Heart left ventricle (tissue), 16 donors: ENCODE measurements at regions not wholly inside any gene's neighbourhood (a gene's known extent, or its start where the extent isn't known, plus 50 kb on each side); places are given as distances from the start of the nearest gene placed in this dataset.

Source experiments
- ATAC-seq, 4 donors: fragments of 200-7000 bp; cut with Tn5 transposase; one replicate each; pipeline ENCODE4 v1.9.1; 2020 to 2022; ENCODE audit warnings: moderate library complexity in 4 of 4, mild to moderate bottlenecking in 3 of 4, moderate number of reproducible peaks in 1 of 4
- DNase-seq, 5 donors: peaks; one replicate each; pipeline ENCODE4 v3.0.0-alpha.2; 2020
- H3K27ac ChIP-seq, 12 donors: fragments of 200-600 bp; sonication (generic) in 4 of 12; one replicate each; pipeline versions ENCODE4 v1.5.0 to v1.8.0; 2016 to 2022; ENCODE audit warnings: mild to moderate bottlenecking in 2 of 12
- H3K27me3 ChIP-seq, 9 donors: fragments of 200-600 bp; sonication (generic) in 2 of 9; one replicate each; pipeline versions ENCODE4 v1.5.1 to v1.8.0; 2016 to 2022; ENCODE audit warnings: mild to moderate bottlenecking in 3 of 9
- H3K36me3 ChIP-seq, 9 donors: fragments of 200-600 bp; sonication (generic) in 2 of 9; one replicate each; pipeline versions ENCODE4 v1.5.0 to v1.8.0; 2018 to 2022; ENCODE audit warnings: mild to moderate bottlenecking in 2 of 9
- H3K4me1 ChIP-seq, 12 donors: fragments of 200-600 bp; sonication (generic) in 4 of 12; one replicate each; pipeline versions ENCODE4 v1.5.0 to v1.8.0; 2016 to 2022; ENCODE audit warnings: mild to moderate bottlenecking in 3 of 12
- H3K4me3 ChIP-seq, 12 donors: fragments of 200-600 bp; sonication (generic) in 4 of 12; one replicate each; pipeline versions ENCODE4 v1.5.0 to v1.8.0; 2017 to 2022; ENCODE audit warnings: mild to moderate bottlenecking in 9 of 12, moderate library complexity in 4 of 12
- H3K9me3 ChIP-seq, 12 donors: fragments of 200-600 bp; sonication (generic) in 4 of 12; one replicate each; pipeline versions ENCODE4 v1.5.0 to v1.8.0; 2016 to 2022; ENCODE audit warnings: mild to moderate bottlenecking in 1 of 12
- POLR2A ChIP-seq, 2 donors: fragments of 450-650 bp; IDR thresholded peaks; one replicate each; pipeline ENCODE4 v1.6.1; 2017; ENCODE audit warnings: antibody characterized with exemption in 2 of 2, mild to moderate bottlenecking in 2 of 2, moderate library complexity in 2 of 2
- WGBS, 4 donors: extraction: QIAGEN DNeasy Blood & Tissue Kit in 2 of 4; methylation state at CpG; one replicate each; pipeline versions ENCODE4 v1.1.5 to v1.1.7; 2013 to 2018; 5-methylcytosine and 5-hydroxymethylcytosine counted together
- intact Hi-C, 10 donors: fragments of 100-400 bp; cut with DNase I; formaldehyde crosslinking; loops; one replicate each; pipeline versions ENCODE4 v1.11.1 to v1.14.2; 2022
- TF ChIP-seq, protein P1 (sequence below), 12 donors: fragments of 200-600 bp; sonication (generic) in 4 of 12; IDR thresholded peaks; one replicate each; pipeline versions ENCODE4 v1.5.0 to v1.8.0; 2018 to 2022; ENCODE audit warnings: antibody characterized with exemption in 12 of 12, mild to moderate bottlenecking in 5 of 12
- donor health status: ischemic (EF 13 %, LVEDD 7.1; RV severe dilation, severe dysfunction).
- donor health status: healthy with polysubstance abuse.
- donor health status: DM: no; HTN: yes; CAD: no.
- donor health status: DM: no; HTN: no; CAD: no.
- donor health status: ischemic (EF 25% LVEDD 6.9; RV normal size, moderate dysfunction).
- donor health status: ischemic (EF 25% LVEDD 5.7; RV mildly dilated, moderate dysfunction).
- donor health status: healthy.
- donor health status: DM: yes; HTN: yes; CAD: no.
- donor health status: ischemic (EF 35%, LVEDD 5.7; RV mildly dilated, moderate dysfunction).
- donor health status: nonischemic (EF 11% LVEDD 7.7; RV severe dilation, severe dysfunction).
- donor health status: DM: yes; HTN: yes; CAD: no.
- donor health status: PGD.
- donor health status: ischemic (EF 29% LVEDD 5.4; RV normal size, mild dysfunction).
- donor health status: nonischemic (EF 23%, LVEDD 6.1; RV moderate dilation, normal function).

DNA sequence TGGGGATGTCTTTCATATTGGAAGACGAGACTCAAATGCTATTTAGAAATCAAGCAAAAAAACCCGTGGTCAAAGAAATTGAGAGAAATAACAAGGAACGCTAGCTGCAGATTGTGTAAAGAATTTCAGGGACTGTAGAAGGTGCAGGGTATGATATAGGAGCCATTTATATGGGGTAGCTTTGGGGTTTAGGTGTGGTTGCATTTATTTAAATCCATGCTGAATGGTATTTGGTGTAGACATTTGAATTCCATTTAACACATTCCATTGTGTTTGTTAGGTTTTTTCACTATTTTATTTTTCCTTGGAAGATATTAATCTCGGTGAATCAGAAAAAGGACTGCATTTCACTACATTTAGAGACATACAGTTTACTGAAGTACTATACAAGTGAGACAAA, 341.0 kb upstream of the GALNTL6 start:
- Histone ChIP-seq H3K9me3 (peaks cover 0 to 5% (median 0%) of the 10 kb centered on the region in 12 donors), H3K27ac (no peak overlapping the region), H3K4me3 (no peak overlapping the region), H3K36me3 (no peaks in the 10 kb centered on the region), H3K27me3 (no peaks in the 10 kb centered on the region), H3K4me1 (no peaks in the 10 kb centered on the region)
- TF ChIP-seq, protein P1, sequence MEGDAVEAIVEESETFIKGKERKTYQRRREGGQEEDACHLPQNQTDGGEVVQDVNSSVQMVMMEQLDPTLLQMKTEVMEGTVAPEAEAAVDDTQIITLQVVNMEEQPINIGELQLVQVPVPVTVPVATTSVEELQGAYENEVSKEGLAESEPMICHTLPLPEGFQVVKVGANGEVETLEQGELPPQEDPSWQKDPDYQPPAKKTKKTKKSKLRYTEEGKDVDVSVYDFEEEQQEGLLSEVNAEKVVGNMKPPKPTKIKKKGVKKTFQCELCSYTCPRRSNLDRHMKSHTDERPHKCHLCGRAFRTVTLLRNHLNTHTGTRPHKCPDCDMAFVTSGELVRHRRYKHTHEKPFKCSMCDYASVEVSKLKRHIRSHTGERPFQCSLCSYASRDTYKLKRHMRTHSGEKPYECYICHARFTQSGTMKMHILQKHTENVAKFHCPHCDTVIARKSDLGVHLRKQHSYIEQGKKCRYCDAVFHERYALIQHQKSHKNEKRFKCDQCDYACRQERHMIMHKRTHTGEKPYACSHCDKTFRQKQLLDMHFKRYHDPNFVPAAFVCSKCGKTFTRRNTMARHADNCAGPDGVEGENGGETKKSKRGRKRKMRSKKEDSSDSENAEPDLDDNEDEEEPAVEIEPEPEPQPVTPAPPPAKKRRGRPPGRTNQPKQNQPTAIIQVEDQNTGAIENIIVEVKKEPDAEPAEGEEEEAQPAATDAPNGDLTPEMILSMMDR (IDR thresholded peaks at IDR 0.05) = no peak
- no peak for TF ChIP-seq POLR2A (IDR thresholded peaks at IDR 0.05)
- intact Hi-C loops = no loop called here
- ATAC-seq = no peak
- WGBS, 4 donors = 78 to 85% (median 85%) methylated on average over 4 of the region's 4 CpGs
- DNase-seq = no peak

DNA sequence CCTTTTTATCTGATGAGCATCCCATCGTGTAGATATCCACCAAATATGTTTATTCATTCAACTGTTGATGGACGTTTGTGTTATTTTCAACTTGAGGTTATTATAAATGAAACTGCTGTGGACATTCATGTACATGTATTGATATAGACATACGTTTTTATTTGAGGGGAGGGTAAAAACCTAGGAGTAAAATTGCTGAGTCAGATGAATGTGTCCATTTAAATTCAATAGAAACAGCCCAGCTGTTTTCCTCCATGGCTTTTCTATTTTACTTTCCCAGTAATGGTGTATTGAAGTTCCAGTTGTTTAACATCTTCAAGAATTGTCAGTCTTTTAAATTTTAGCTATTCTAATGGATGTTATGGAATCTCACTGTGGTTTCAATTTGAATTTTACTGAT, 348.7 kb upstream of the GALNTL6 start:
- DNase-seq (no peak), ATAC-seq (no peak)
- intact Hi-C loops = no loop called here
- Histone ChIP-seq H3K4me3 (no peak overlapping the region), H3K4me1 (no peaks in the 10 kb centered on the region), H3K27ac (no peak overlapping the region), H3K27me3 (no peaks in the 10 kb centered on the region), H3K9me3 (peaks cover 0 to 9% (median 0%) of the 10 kb centered on the region in 12 donors), H3K36me3 (no peaks in the 10 kb centered on the region)
- no peak for TF ChIP-seq POLR2A (IDR thresholded peaks at IDR 0.05)
- TF ChIP-seq, protein P1 (IDR thresholded peaks at IDR 0.05) = no peak
- 54 to 61% (median 57%) methylated on average over 3 of the region's 3 CpGs for WGBS, 4 donors

DNA sequence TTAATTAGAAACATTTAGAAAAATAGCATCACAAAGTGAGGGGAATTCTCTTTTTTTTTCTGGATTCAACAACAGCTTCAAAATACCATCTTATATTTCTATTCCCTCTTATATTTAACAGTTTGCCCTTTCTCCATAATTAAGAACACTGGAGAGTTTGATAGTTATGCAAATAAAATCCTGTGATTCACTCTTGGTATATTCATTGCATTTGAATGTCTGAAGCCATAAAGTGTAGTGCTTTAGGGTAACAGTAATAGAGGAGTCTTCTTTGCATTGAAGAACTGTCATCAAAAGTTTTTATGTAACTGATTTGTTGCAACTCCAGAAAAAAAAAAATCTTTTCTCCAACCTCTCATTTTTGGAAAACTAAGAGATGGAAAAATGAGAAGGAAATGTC, 352.0 kb upstream of the GALNTL6 start:
- no peak for TF ChIP-seq POLR2A (IDR thresholded peaks at IDR 0.05)
- TF ChIP-seq, protein P1 (IDR thresholded peaks at IDR 0.05) = no peak
- H3K27me3 ChIP-seq = no peaks in the 10 kb centered on the region
- H3K4me1 ChIP-seq = no peaks in the 10 kb centered on the region
- DNase-seq (no peak), ATAC-seq (no peak)
- intact Hi-C loops = no loop called here
- H3K27ac ChIP-seq = no peak overlapping the region
- peaks cover 0 to 23% (median 8%) of the 10 kb centered on the region in 12 donors for H3K9me3 ChIP-seq
- H3K4me3 ChIP-seq = no peak overlapping the region
- no peaks in the 10 kb centered on the region for H3K36me3 ChIP-seq

DNA sequence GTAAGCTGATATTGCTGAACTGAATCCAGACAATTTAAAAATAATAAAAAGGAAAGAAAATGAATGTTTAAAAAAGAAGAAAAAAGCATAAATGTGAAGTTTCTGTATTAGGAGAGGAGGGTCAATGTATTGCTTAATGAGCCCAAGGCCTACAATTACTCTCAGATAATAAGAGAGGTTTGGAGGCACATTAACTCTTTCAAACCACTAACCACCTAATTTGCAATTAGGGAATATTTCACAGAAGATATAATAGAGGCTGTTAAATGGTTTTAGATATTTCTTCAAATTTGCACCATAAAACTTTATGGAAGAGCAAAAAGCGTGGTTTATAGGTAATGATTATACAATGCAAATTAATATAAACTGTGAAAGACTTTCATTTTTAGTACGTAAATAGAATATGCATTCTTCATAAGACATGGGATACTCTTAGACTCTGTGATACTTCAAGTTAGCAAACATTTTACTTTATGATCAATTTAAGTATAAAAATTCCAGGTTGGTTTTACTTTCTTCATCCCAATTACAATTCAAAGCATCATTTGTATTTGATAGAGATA, 364.2 kb upstream of the GALNTL6 start:
- intact Hi-C loops = no loop called here
- Histone ChIP-seq H3K36me3 (no peaks in the 10 kb centered on the region), H3K4me1 (no peaks in the 10 kb centered on the region), H3K27me3 (no peaks in the 10 kb centered on the region), H3K9me3 (peaks cover 0 to 3% (median 0%) of the 10 kb centered on the region in 12 donors), H3K4me3 (no peak overlapping the region), H3K27ac (no peak overlapping the region)
- TF ChIP-seq, protein P1 (IDR thresholded peaks at IDR 0.05) = no peak
- no peak for TF ChIP-seq POLR2A (IDR thresholded peaks at IDR 0.05)
- 79 to 87% (median 83%) methylated on average over 2 of the region's 2 CpGs for WGBS, 4 donors
- DNase-seq (no peak), ATAC-seq (no peak)
